DOHH2 (cell line): ENCODE measurements at regions not wholly inside any gene's neighbourhood (a gene's known extent, or its start where the extent isn't known, plus 50 kb on each side); places are given as distances from the start of the nearest gene placed in this dataset.

Experiments
- H3F3A ChIP-seq: fragments of 200-600 bp; sonication (generic), shearing (Covaris generic); 2 replicates; pipeline ENCODE4 v1.6.0; 2016; ENCODE audit warnings: antibody characterized with exemption, mild to moderate bottlenecking; ENCODE audit not compliant: control insufficient read depth, insufficient read depth
- H3K27ac ChIP-seq: fragments of 200-600 bp; sonication (generic); 2 replicates; pipeline ENCODE4 v1.5.1; 2014; ENCODE audit warnings: low read depth, mild to moderate bottlenecking, low read length, moderate library complexity
- H3K27me3 ChIP-seq: fragments of 200-600 bp; sonication (generic); 2 replicates; pipeline ENCODE4 v1.6.1; 2014; ENCODE audit warnings: mild to moderate bottlenecking, low read length, mixed read lengths; ENCODE audit not compliant: control insufficient read depth
- H3K36me3 ChIP-seq: fragments of 200-600 bp; sonication (generic); 2 replicates; pipeline ENCODE4 v1.6.1; 2014; ENCODE audit warnings: mild to moderate bottlenecking, low read length, moderate library complexity, mixed read lengths; ENCODE audit not compliant: control insufficient read depth
- H3K4me1 ChIP-seq: fragments of 200-600 bp; sonication (generic); 2 replicates; pipeline ENCODE4 v1.6.1; 2014; ENCODE audit warnings: mild to moderate bottlenecking, low read length, mixed read lengths; ENCODE audit not compliant: control insufficient read depth
- H3K4me2 ChIP-seq: fragments of 200-600 bp; sonication (generic); 2 replicates; pipeline ENCODE4 v1.6.0; 2014; ENCODE audit warnings: mild to moderate bottlenecking, low read length, moderate library complexity
- H3K4me3 ChIP-seq: fragments of 200-600 bp; sonication (generic); 2 replicates; pipeline ENCODE4 v1.5.1; 2014; ENCODE audit warnings: mild to moderate bottlenecking, low read length, mixed read lengths
- H3K79me2 ChIP-seq: fragments of 200-600 bp; sonication (generic); 2 replicates; pipeline ENCODE4 v1.6.1; 2014; ENCODE audit warnings: mild to moderate bottlenecking, low read length, mixed read lengths; ENCODE audit not compliant: control insufficient read depth
- H3K9me2 ChIP-seq: fragments of 200-600 bp; sonication (generic); replicated peaks from 2 replicates; pipeline ENCODE4 v1.6.1; 2014; ENCODE audit warnings: mild to moderate bottlenecking, low read length, mixed read lengths; ENCODE audit not compliant: control insufficient read depth
- H3K9me3 ChIP-seq: fragments of 200-600 bp; sonication (generic); 2 replicates; pipeline ENCODE4 v1.6.1; 2014; ENCODE audit warnings: antibody characterized with exemption, low read length, mixed read lengths; ENCODE audit not compliant: control insufficient read depth, insufficient read depth
- H4K20me1 ChIP-seq: fragments of 200-600 bp; sonication (generic); 2 replicates; pipeline ENCODE4 v1.6.0; 2014; ENCODE audit warnings: low read depth, mild to moderate bottlenecking, antibody characterized with exemption, low read length, moderate library complexity; ENCODE audit not compliant: control insufficient read depth, insufficient read depth
- EZH2phosphoT487 ChIP-seq: fragments of 200-600 bp; sonication (generic); IDR thresholded peaks from 2 replicates; pipeline ENCODE4 v1.6.1; 2017; ENCODE audit warnings: borderline replicate concordance, mild to moderate bottlenecking, antibody characterized with exemption, low read length, moderate library complexity, mixed read lengths
- TF ChIP-seq, protein P1 (sequence below): fragments of 200-600 bp; sonication (generic); IDR thresholded peaks from one replicate; pipeline ENCODE4 v1.5.1; 2014; ENCODE audit warnings: antibody characterized with exemption, mild to moderate bottlenecking, low read depth, low read length; ENCODE audit not compliant: poor library complexity, severe bottlenecking

DNA sequence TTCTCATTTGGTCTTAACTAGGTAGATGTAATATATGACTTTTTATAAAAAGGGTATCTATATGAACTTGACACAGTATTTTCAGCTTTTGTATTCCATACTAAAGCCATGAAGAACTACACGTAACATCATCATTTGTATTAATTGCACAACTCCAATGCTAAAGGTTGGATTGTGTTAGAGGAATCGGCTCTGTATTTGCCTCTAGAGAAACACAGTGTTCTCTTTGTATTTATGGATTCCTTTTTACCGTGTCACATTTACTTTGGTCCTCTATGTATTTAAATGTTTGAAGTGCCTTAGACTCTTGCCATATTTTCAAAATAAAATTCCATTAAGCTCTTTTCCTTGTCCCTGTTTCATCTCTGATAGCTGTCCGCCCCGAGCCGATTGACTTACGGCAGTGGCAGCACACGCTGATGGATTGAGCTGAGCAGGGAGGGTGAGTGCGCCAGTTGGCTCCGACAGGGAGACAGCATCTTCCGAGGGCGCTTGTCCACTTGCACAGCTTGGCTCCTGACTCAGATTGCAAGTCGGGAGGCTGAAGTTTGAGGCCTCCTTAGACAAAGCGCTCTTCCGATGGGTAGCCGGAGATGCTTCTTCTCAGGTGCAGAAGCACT lies 95.6 kb upstream of the DMRT1 start:
- Histone ChIP-seq H3F3A (peaks cover 5% of the 10 kb centered on the region; the same call in 1 of the 2 replicates), H3K4me2 (no peak overlapping the region), H3K27ac (no peak overlapping the region), H3K4me3 (no peak overlapping the region), H3K9me3 (no peaks in the 10 kb centered on the region), H3K79me2 (no peaks in the 10 kb centered on the region), H3K27me3 (no peaks in the 10 kb centered on the region), H3K36me3 (peaks cover 73% of the 10 kb centered on the region), H3K4me1 (peaks cover 28% of the 10 kb centered on the region), H3K9me2 (no peaks in the 10 kb centered on the region), H4K20me1 (no peaks in the 10 kb centered on the region)
- TF ChIP-seq, protein P1, sequence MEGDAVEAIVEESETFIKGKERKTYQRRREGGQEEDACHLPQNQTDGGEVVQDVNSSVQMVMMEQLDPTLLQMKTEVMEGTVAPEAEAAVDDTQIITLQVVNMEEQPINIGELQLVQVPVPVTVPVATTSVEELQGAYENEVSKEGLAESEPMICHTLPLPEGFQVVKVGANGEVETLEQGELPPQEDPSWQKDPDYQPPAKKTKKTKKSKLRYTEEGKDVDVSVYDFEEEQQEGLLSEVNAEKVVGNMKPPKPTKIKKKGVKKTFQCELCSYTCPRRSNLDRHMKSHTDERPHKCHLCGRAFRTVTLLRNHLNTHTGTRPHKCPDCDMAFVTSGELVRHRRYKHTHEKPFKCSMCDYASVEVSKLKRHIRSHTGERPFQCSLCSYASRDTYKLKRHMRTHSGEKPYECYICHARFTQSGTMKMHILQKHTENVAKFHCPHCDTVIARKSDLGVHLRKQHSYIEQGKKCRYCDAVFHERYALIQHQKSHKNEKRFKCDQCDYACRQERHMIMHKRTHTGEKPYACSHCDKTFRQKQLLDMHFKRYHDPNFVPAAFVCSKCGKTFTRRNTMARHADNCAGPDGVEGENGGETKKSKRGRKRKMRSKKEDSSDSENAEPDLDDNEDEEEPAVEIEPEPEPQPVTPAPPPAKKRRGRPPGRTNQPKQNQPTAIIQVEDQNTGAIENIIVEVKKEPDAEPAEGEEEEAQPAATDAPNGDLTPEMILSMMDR: no peak
- no peak for TF ChIP-seq EZH2phosphoT487

DNA sequence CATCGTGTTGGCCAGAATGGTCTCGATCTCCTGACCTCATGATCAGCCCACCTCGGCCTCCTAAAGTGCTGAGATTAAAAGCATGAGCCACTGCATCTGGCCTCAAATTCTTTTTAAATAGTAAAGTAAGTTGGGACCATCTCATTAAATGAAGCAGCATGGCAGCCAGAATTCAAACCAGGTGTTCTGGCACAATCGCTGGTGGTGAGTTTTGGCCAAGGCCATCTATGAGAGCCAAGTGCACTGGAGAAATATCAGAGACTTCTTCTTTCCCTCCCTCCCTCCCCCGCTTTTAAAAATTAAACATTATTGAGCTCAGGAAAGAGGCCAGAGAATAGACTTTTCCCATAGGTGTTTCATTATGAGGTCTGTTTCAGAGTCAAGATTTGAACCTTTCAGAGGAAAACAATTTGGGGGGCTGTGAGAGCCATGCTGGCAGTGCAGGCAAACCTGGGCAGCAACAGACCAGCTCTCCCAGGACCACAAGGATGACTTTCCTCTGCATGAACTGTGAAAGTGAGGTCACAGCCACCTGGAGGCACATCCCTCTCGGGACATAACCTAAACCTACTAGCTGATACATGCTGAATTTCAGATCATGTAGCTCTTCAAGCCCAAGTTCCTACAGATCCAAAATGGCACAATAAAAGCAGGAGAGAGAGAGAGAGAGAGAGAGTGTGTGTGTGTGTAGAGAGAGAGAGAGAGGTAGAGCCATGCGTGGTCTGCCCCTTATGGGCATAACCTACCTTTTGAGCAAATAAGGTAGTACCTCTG lies 94.6 kb upstream of the DMRT1 start:
- no peak overlapping the region for H3K4me3 ChIP-seq
- no peaks in the 10 kb centered on the region; the same call in 1 of the 2 replicates for H4K20me1 ChIP-seq
- no peaks in the 10 kb centered on the region for H3K9me2 ChIP-seq
- no peak for TF ChIP-seq EZH2phosphoT487
- TF ChIP-seq, protein P1: no peak
- H3K4me1 ChIP-seq: peaks cover 37% of the 10 kb centered on the region
- no peaks in the 10 kb centered on the region for H3K27me3 ChIP-seq
- no peak overlapping the region for H3K4me2 ChIP-seq
- no peak overlapping the region for H3K27ac ChIP-seq
- H3F3A ChIP-seq: peaks cover 12% of the 10 kb centered on the region; the same call in 1 of the 2 replicates
- no peaks in the 10 kb centered on the region for H3K79me2 ChIP-seq
- peaks cover 64% of the 10 kb centered on the region for H3K36me3 ChIP-seq
- no peaks in the 10 kb centered on the region for H3K9me3 ChIP-seq

DNA sequence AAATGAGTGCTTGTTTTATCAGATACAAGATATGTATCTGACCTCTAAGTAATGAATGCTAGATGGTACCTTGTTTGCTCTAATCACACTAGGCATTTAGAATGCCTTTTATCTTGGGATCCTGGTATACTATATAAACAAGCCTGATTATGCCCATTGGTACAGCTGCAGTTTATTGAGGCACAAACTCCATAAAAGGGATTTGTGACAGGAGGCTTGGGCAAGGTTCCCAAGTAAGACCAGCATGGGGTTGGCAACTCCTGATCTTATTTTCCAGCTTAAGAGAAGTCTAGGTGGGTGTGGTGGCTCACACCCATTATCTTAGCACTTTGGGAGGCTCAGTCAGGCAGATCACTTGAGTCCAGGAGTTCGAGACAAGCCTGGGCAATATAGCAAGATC lies 93.9 kb upstream of the DMRT1 start:
- Histone ChIP-seq H3K27me3 (no peaks in the 10 kb centered on the region), H3K79me2 (no peaks in the 10 kb centered on the region), H3K36me3 (peaks cover 57% of the 10 kb centered on the region), H3K9me2 (no peaks in the 10 kb centered on the region), H3K9me3 (no peaks in the 10 kb centered on the region), H3F3A (peaks cover 12% of the 10 kb centered on the region; the same call in 1 of the 2 replicates), H3K27ac (no peak overlapping the region), H4K20me1 (no peaks in the 10 kb centered on the region; the same call in 1 of the 2 replicates), H3K4me2 (no peak overlapping the region), H3K4me3 (no peak overlapping the region), H3K4me1 (peaks cover 37% of the 10 kb centered on the region)
- TF ChIP-seq EZH2phosphoT487: no peak
- TF ChIP-seq, protein P1: no peak
